ENCODE measurements at regions not wholly inside any gene's neighbourhood (a gene's known extent, or its start where the extent isn't known, plus 50 kb on each side); places are given as distances from the start of the nearest gene placed in this dataset.

- DNase-seq (ENCODE audit: low spot score in 2 of 2): no peak
- no peak for TF ChIP-seq POLR2A (IDR thresholded peaks at IDR 0.05)
- TF ChIP-seq CTCF (IDR thresholded peaks at IDR 0.05): no peak
- H3K4me3 ChIP-seq (ENCODE audit: low read depth, poor library complexity, severe bottlenecking): no peak overlapping the region
- WGBS, 2 donors: 81 to 96% methylated on average over 2 of the region's 2 CpGs
- intact Hi-C loops (cut with DNase I; ENCODE audit: low total_unique reads): no loop called here
Observed at GRCh38 chr2:149986861-149987260, 399.3 kb upstream of the MMADHC start.

- intact Hi-C loops (cut with DNase I; ENCODE audit: low total_unique reads): no loop called here
- no peak overlapping the region for H3K4me3 ChIP-seq (ENCODE audit: low read depth, poor library complexity, severe bottlenecking)
- no peak for DNase-seq (ENCODE audit: low spot score in 2 of 2)
- TF ChIP-seq CTCF (IDR thresholded peaks at IDR 0.05) (no peak), POLR2A (IDR thresholded peaks at IDR 0.05) (no peak)
Observed at GRCh38 chr2:149984311-149984710, 396.7 kb upstream of the MMADHC start.

GRCh38 chr2:149972066-149972465 lies 384.5 kb upstream of the MMADHC start:
- intact Hi-C loops (cut with DNase I; ENCODE audit: low total_unique reads): no loop called here
- no peak overlapping the region for H3K4me3 ChIP-seq (ENCODE audit: low read depth, poor library complexity, severe bottlenecking)
- WGBS, 2 donors: 57 to 61% methylated on average over 3 of the region's 3 CpGs
- no peak for TF ChIP-seq POLR2A (IDR thresholded peaks at IDR 0.05)
- TF ChIP-seq CTCF (IDR thresholded peaks at IDR 0.05): no peak
- no peak for DNase-seq (ENCODE audit: low spot score in 2 of 2)

GRCh38 chr2:149954981-149955600 lies 367.5 kb upstream of the MMADHC start:
- intact Hi-C loops (cut with DNase I; ENCODE audit: low total_unique reads): no loop called here
- DNase-seq (ENCODE audit: low spot score in 2 of 2): no peak
- 65 to 77% methylated on average over 6 of the region's 6 CpGs for WGBS, 2 donors

GRCh38 chr2:149953627-149954026 lies 366.1 kb upstream of the MMADHC start:
- DNase-seq (ENCODE audit: low spot score in 2 of 2): no peak
- 95% methylated on average over 3 of the region's 3 CpGs for WGBS, 2 donors
- no peak for TF ChIP-seq CTCF (IDR thresholded peaks at IDR 0.05)
- no peak for TF ChIP-seq POLR2A (IDR thresholded peaks at IDR 0.05)
- H3K4me3 ChIP-seq (ENCODE audit: low read depth, poor library complexity, severe bottlenecking): no peak overlapping the region
- intact Hi-C loops (cut with DNase I; ENCODE audit: low total_unique reads): no loop called here

More at GRCh38 chr2:149954981-149955600, 367.5 kb upstream of the MMADHC start:
- TF ChIP-seq POLR2A (IDR thresholded peaks at IDR 0.05) (no peak), CTCF (IDR thresholded peaks at IDR 0.05) (no peak)
- H3K4me3 ChIP-seq (ENCODE audit: low read depth, poor library complexity, severe bottlenecking): no peak overlapping the region

- WGBS, 2 donors: 85 to 93% methylated on average over 1 of the region's 1 CpG
- H3K4me3 ChIP-seq (ENCODE audit: low read depth, poor library complexity, severe bottlenecking): no peak overlapping the region
- intact Hi-C loops (cut with DNase I; ENCODE audit: low total_unique reads): no loop called here
- no peak for DNase-seq (ENCODE audit: low spot score in 2 of 2)
- no peak for TF ChIP-seq CTCF (IDR thresholded peaks at IDR 0.05)
- no peak for TF ChIP-seq POLR2A (IDR thresholded peaks at IDR 0.05)
Observed at GRCh38 chr2:149931486-149931885, 343.9 kb upstream of the MMADHC start.

All from lower leg skin (tissue), 4 donors.